ENCODE measurements at regions not wholly inside any gene's neighbourhood (a gene's known extent, or its start where the extent isn't known, plus 50 kb on each side); places are given as distances from the start of the nearest gene placed in this dataset.

DNA sequence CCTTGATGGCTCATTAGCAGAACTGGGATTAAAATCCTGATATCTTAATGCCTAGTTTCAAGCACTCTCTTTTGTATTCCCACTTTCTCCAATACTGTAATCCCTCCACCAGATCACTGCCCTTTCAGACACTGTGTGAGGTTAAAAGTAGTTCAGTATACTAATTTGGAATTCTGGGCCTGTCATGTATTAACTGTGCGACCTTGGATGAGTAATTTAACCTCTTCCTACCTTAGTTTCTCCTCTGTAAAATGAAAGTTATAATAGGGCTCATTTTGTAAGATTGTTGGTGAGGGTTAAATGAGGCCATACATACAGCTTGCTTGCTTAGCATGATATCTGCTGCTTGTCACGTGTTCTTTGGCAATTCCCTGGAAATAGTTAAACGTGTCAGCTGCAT, 207.3 kb upstream of the HS3ST1 start:
- TF ChIP-seq ZNF707 (CRISPR knock-in tag; conservative IDR thresholded peaks at IDR 0.05) (no peak), NFRKB (IDR thresholded peaks at IDR 0.05; ENCODE audit: low read depth) (no peak), ZNF175 (CRISPR knock-in tag; IDR thresholded peaks at IDR 0.05; ENCODE audit: low read depth) (no peak), KLF13 (tag; IDR thresholded peaks at IDR 0.05; ENCODE audit: borderline replicate concordance, low read depth) (no peak)

Data from K562 (cell line).